ENCODE measurements at regions not wholly inside any gene's neighbourhood (a gene's known extent, or its start where the extent isn't known, plus 50 kb on each side); places are given as distances from the start of the nearest gene placed in this dataset.
A peak's percentile ranks its signal among the peaks of the same experiment; 100 is the strongest.

DNA sequence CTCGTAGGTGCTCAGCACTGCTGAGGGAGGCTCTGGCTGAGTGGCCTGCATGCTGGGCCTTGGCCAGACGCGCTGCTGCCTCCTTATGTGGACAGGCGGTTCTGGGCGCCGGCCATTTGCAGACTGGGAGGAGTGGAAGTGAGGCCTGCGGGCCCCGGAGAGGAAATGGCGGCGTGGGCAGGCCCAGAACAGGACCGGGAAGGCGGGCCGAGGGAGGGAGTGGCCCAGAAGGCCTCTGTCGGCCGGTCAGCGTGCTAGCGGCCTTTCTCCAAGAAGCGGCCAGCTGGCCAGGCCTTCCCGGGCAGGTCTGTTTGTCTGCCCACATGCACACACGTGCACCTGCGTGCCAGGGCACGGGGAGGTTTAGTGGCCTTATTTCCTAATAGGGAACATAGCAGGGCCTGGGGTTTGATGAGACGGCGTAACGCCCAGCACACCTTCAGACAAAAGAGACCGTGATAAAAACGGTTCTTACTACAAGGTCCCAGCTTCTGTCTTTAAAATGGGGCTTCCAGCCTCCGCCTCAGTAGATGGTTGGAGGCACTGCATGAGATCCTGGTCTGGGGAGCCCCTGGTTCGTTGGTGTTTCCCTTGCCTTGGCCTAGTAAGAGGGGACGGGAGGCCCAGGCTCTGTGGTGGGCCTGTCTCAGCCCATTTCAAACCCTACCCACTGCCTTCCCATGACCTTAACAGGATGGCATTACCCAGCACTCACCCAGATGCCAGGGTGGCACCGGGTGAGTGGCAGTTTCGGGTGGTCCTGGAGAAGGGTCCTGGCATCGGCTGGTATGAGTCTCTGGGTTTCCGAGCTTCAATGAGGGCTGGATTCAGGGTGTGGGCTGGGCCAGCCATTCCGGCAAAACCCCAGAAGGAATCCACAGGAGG, 65.1 kb upstream of the PPARA start:
- TF ChIP-seq, protein P1, sequence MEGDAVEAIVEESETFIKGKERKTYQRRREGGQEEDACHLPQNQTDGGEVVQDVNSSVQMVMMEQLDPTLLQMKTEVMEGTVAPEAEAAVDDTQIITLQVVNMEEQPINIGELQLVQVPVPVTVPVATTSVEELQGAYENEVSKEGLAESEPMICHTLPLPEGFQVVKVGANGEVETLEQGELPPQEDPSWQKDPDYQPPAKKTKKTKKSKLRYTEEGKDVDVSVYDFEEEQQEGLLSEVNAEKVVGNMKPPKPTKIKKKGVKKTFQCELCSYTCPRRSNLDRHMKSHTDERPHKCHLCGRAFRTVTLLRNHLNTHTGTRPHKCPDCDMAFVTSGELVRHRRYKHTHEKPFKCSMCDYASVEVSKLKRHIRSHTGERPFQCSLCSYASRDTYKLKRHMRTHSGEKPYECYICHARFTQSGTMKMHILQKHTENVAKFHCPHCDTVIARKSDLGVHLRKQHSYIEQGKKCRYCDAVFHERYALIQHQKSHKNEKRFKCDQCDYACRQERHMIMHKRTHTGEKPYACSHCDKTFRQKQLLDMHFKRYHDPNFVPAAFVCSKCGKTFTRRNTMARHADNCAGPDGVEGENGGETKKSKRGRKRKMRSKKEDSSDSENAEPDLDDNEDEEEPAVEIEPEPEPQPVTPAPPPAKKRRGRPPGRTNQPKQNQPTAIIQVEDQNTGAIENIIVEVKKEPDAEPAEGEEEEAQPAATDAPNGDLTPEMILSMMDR (IDR thresholded peaks at IDR 0.05; ENCODE audit: control insufficient read depth, extremely low read depth, insufficient read depth) = no peak
- peak; percentile 88 for DNase-seq (ENCODE audit: low read depth)
- peak overlapping the region; percentile 95 for H3K4me3 ChIP-seq (ENCODE audit: low read depth, low read length)

DNA sequence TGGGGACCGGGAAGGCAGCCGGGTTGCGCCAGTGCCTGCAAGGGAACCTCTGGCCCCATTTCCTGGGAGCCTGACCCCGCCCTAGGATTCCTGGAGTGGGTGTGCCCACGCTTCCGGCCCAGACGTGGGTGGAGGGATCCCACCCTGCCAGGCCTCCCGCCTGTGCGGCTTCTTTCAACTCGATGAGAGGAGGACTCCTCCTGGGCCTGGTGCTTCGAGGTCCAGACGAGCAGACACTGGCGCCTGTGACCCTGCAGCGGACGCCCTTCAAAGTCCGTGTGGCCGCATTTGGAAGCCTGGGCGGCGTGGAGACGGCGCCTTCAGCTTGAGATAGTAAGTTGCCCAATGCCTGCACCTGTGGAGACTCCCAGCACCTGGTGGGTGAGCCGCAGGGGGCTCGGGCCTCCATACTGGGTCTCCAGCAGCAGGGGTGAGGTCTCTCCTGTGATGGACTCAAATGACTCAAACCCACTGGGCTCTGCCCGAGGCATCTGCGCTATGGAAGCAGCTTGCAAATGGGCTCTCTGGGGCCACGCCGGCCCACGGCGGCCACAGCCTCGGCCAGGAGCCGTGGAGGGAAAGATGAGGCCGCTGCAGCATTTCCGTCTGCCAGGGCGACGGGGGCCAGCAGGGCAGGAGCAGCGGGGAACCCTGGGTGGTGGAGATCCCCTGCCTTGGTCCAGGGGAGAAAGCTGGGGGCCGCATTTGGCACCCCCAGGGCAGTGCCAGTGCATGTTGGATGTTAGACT, 64.3 kb upstream of the PPARA start:
- H3K4me3 ChIP-seq (ENCODE audit: low read depth, low read length) = peak overlapping the region; percentile 95
- TF ChIP-seq, protein P1 (IDR thresholded peaks at IDR 0.05; ENCODE audit: control insufficient read depth, extremely low read depth, insufficient read depth) = no peak
- DNase-seq (ENCODE audit: low read depth) = no peak

DNA sequence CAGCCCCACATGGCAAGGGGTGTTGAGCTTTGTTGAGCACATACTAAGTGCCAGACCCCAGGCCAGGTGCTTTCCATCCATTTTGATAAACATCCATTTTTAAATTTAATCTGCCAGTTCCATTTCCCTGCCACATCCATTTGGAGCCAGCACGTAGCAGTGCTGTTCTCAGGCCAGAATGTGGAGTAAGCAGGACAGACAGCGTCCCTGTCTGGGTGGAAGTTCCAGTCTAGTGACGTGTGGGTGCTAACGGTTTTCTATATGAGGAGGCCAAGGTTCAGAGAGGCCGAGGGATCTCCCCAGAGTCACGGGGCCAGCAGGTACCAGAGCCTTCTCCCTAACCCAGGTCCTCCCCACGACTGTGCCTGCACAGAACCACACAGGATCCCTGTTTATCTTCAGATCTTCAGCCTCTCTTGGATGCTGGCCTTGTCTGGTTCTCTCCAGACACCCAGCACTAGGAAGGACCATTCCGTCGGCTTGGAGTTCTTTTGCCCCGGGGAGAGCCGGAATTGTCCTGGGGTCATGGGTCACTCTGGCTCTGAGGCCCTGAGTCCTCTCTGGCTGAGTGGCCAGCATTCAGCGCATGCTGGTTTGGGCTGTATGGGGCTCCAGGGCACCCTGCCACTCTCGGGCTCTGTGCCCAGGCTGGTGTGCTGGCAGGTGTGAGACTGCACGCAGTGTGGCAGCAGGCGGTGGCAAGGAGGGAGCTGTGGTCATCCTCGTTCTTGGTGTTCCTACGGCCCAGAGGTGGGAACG, 63.6 kb upstream of the PPARA start:
- peak overlapping the region; percentile 95 for H3K4me3 ChIP-seq (ENCODE audit: low read depth, low read length)
- TF ChIP-seq, protein P1 (IDR thresholded peaks at IDR 0.05; ENCODE audit: control insufficient read depth, extremely low read depth, insufficient read depth) = no peak

DNA sequence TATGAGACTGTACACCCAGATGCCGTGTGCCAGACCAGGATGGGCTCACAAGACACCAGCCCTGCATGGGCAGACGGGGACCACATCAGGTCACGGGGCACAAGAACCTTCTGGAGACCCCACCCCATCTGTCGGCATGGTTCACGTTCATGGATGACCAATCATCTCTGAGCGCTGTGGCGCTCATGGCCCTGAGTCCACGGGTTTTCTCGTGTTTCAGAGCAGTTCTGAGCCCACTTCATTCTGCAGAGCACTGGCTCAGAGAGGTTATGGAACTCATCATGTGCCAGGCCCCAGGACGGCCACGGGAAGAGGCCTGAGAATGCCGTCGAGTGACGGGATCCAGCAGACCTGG, 63.0 kb upstream of the PPARA start:
- TF ChIP-seq, protein P1 (IDR thresholded peaks at IDR 0.05; ENCODE audit: control insufficient read depth, extremely low read depth, insufficient read depth) = no peak
- H3K4me3 ChIP-seq (ENCODE audit: low read depth, low read length) = peak overlapping the region; percentile 95
- DNase-seq (ENCODE audit: low read depth) = no peak

More for the DNA sequence above, 63.6 kb upstream of the PPARA start:
- no peak for DNase-seq (ENCODE audit: low read depth)

DNA sequence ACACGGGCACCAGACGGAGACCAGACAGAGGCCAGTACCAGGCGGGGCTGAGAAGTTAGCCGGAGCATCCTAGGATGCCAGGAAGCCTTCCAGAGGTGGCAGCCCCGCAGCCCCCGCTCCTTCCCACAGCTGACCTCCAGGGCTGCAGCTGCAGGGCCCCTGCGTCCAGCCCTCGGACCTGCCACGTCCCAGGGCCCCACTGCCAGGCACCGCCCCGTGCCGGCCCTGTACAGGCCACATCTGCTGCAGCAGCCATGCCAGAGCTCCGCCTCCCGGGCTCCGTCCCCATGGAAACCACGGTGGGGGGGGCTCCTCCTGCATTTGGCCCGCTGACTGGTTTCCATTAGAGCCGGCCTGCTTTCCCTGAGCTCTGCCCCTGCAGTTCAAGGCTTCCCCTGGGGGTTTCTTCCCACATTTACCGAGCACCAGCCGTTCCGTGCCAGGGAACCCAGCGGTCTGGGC, 62.5 kb upstream of the PPARA start:
- TF ChIP-seq, protein P1 (IDR thresholded peaks at IDR 0.05; ENCODE audit: control insufficient read depth, extremely low read depth, insufficient read depth) = no peak
- H3K4me3 ChIP-seq (ENCODE audit: low read depth, low read length) = peak overlapping the region; percentile 95
- no peak for DNase-seq (ENCODE audit: low read depth)

DNA sequence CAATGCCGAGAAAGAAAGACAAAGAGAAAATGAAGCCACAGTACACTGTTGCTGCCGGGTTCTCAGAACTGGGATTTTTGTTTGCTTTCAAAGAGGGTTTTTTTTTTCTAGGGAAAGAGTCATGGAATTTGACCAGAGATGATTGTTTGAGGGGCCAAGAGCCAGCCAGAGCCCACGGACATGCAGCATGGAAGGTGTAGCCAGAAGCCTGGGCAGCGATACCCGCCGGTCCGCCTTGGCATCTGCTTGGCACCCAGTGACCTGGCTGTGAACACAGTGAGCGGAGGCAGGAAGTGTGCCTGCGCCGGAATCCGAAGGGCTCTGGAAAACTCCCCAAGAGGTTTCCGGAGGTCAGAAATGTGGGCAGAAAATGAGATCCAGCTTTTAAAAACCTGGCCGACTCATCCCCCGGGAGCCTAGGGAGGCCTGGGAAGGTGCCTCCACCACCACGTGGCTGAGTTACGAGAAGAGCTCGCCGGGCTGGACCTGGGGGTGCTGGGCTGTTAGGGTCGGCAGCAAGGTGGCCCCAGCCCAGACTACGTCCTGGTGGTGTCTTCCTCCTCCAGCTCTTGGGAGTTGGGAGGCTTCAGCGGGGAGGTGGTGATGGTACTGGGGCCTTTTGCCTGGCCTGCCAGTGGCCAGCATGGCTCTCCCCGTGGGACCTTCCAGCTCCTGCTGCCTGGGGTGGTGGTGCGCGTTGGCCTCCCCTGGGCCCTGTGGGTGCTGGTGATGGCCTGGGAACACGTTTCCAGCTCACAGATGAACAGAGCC, 61.6 kb upstream of the PPARA start:
- TF ChIP-seq, protein P1 (IDR thresholded peaks at IDR 0.05; ENCODE audit: control insufficient read depth, extremely low read depth, insufficient read depth) = no peak
- peak overlapping the region; percentile 29; the same call in 1 of the 2 replicates for H3K4me3 ChIP-seq (ENCODE audit: low read depth, low read length)
- no peak for DNase-seq (ENCODE audit: low read depth)
